Fibroblast of the aortic adventitia (primary cell): ENCODE measurements at regions not wholly inside any gene's neighbourhood (a gene's known extent, or its start where the extent isn't known, plus 50 kb on each side); places are given as distances from the start of the nearest gene placed in this dataset.

ENCODE experiments used
- DNase-seq: peaks from one replicate; pipeline ENCODE4 v3.0.0-alpha.2; 2010; ENCODE audit warnings: low read depth
- H3K4me3 ChIP-seq: 2 replicates; pipeline ENCODE4 v1.5.1; 2011; ENCODE audit warnings: low read depth, mild to moderate bottlenecking, control low read depth, low read length, moderate library complexity
- CTCF ChIP-seq: IDR thresholded peaks from 2 replicates; pipeline ENCODE4 v1.5.1; 2011; ENCODE audit warnings: mild to moderate bottlenecking, low read length, control low read depth, inconsistent platforms; ENCODE audit not compliant: insufficient read depth

GRCh38 chr5:124460642-124461041 is 285.8 kb downstream of the ZNF608 start:
- no peak for TF ChIP-seq CTCF
- no peak overlapping the region for H3K4me3 ChIP-seq
- no peak for DNase-seq

- DNase-seq = no peak
- H3K4me3 ChIP-seq = no peak overlapping the region
- TF ChIP-seq CTCF = no peak
These were observed 286.5 kb downstream of the ZNF608 start for GRCh38 chr5:124459984-124460383.

GRCh38 chr5:124457901-124458300 is 288.5 kb downstream of the ZNF608 start:
- H3K4me3 ChIP-seq = no peak overlapping the region
- no peak for DNase-seq
- TF ChIP-seq CTCF = no peak

GRCh38 chr5:124457101-124457500 is 289.3 kb downstream of the ZNF608 start:
- no peak for DNase-seq
- no peak overlapping the region for H3K4me3 ChIP-seq
- no peak for TF ChIP-seq CTCF

GRCh38 chr5:124456249-124456648 is 290.2 kb downstream of the ZNF608 start:
- no peak for TF ChIP-seq CTCF
- no peak overlapping the region for H3K4me3 ChIP-seq
- no peak for DNase-seq

GRCh38 chr5:124454081-124454480 is 292.4 kb downstream of the ZNF608 start:
- DNase-seq = no peak
- no peak overlapping the region for H3K4me3 ChIP-seq
- no peak for TF ChIP-seq CTCF
